Omental fat pad (tissue), 3 donors: ENCODE measurements at regions not wholly inside any gene's neighbourhood (a gene's known extent, or its start where the extent isn't known, plus 50 kb on each side); places are given as distances from the start of the nearest gene placed in this dataset.

ENCODE experiments used
- ATAC-seq: fragments of 150-250 bp; one replicate; pipeline ENCODE4 v1.9.1; 2016; ENCODE audit warnings: mild to moderate bottlenecking, moderate library complexity; ENCODE audit not compliant: low FRiP score
- DNase-seq: peaks from one replicate; pipeline ENCODE4 v3.0.0-alpha.2; 2019; ENCODE audit warnings: low spot score
- TF ChIP-seq, protein P1 (sequence below), 3 donors: fragments of 450-650 bp; IDR thresholded peaks; one replicate each; pipeline ENCODE4 v1.5.1; 2016 to 2017; ENCODE audit warnings: antibody characterized with exemption in 3 of 3, mild to moderate bottlenecking in 3 of 3, moderate library complexity in 2 of 3

GRCh38 chr20:24718277-24718676 lies 230.8 kb upstream of the CST7 start:
- DNase-seq (no peak), ATAC-seq (no peak)
- TF ChIP-seq, protein P1, sequence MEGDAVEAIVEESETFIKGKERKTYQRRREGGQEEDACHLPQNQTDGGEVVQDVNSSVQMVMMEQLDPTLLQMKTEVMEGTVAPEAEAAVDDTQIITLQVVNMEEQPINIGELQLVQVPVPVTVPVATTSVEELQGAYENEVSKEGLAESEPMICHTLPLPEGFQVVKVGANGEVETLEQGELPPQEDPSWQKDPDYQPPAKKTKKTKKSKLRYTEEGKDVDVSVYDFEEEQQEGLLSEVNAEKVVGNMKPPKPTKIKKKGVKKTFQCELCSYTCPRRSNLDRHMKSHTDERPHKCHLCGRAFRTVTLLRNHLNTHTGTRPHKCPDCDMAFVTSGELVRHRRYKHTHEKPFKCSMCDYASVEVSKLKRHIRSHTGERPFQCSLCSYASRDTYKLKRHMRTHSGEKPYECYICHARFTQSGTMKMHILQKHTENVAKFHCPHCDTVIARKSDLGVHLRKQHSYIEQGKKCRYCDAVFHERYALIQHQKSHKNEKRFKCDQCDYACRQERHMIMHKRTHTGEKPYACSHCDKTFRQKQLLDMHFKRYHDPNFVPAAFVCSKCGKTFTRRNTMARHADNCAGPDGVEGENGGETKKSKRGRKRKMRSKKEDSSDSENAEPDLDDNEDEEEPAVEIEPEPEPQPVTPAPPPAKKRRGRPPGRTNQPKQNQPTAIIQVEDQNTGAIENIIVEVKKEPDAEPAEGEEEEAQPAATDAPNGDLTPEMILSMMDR (IDR thresholded peaks at IDR 0.05): no peak

- ATAC-seq (no peak), DNase-seq (no peak)
- TF ChIP-seq, protein P1 (IDR thresholded peaks at IDR 0.05): no peak
Observed at GRCh38 chr20:24718696-24719095, 230.4 kb upstream of the CST7 start.

- DNase-seq (no peak), ATAC-seq (no peak)
- TF ChIP-seq, protein P1 (IDR thresholded peaks at IDR 0.05): no peak
Observed at GRCh38 chr20:24720957-24721356, 228.1 kb upstream of the CST7 start.

- ATAC-seq (no peak), DNase-seq (no peak)
- TF ChIP-seq, protein P1 (IDR thresholded peaks at IDR 0.05): no peak
Observed at GRCh38 chr20:24721891-24722568, 227.0 kb upstream of the CST7 start.

- TF ChIP-seq, protein P1 (IDR thresholded peaks at IDR 0.05): no peak
- DNase-seq (no peak), ATAC-seq (no peak)
Observed at GRCh38 chr20:24722586-24722985, 226.5 kb upstream of the CST7 start.

GRCh38 chr20:24723186-24723585 lies 225.9 kb upstream of the CST7 start:
- ATAC-seq (no peak), DNase-seq (no peak)
- TF ChIP-seq, protein P1 (IDR thresholded peaks at IDR 0.05): no peak

- no peak for ATAC-seq
- TF ChIP-seq, protein P1 (IDR thresholded peaks at IDR 0.05): no peak
- no peak for DNase-seq
Observed at GRCh38 chr20:24723647-24724352, 225.3 kb upstream of the CST7 start.
